HepG2 (cell line): ENCODE measurements at regions not wholly inside any gene's neighbourhood (a gene's known extent, or its start where the extent isn't known, plus 50 kb on each side); places are given as distances from the start of the nearest gene placed in this dataset.

Experiments
- ARNT ChIP-seq: fragments of 450-650 bp; IDR thresholded peaks from 2 replicates; pipeline ENCODE4 v1.6.1; 2017
- ATAD3A ChIP-seq: sonication (generic); formaldehyde crosslinking; IDR thresholded peaks from 2 replicates; pipeline ENCODE4 v1.4.0; 2020; ENCODE audit warnings: missing genetic modification reagents
- BHLHE40 ChIP-seq: IDR thresholded peaks from 2 replicates; pipeline ENCODE4 v1.6.1; 2011; ENCODE audit warnings: low read length, improper control_type of control experiment
- CEBPZ ChIP-seq: IDR thresholded peaks from 2 replicates; pipeline ENCODE4 v1.6.1; 2012; ENCODE audit warnings: low read length, improper control_type of control experiment
- CTCF ChIP-seq: sonication (generic); formaldehyde crosslinking; IDR thresholded peaks from 2 replicates; pipeline ENCODE4 v1.5.0; 2020; ENCODE audit warnings: mild to moderate bottlenecking, missing genetic modification reagents, moderate library complexity
- FOXJ3 ChIP-seq: sonication (generic); formaldehyde crosslinking; IDR thresholded peaks from 2 replicates; pipeline ENCODE4 v1.4.0; 2020; ENCODE audit warnings: missing genetic modification reagents, mild to moderate bottlenecking, borderline replicate concordance
- IRF1 ChIP-seq: sonication (generic); formaldehyde crosslinking; IDR thresholded peaks from 2 replicates; pipeline ENCODE4 v1.4.0; 2020; ENCODE audit warnings: low read depth, mild to moderate bottlenecking, missing genetic modification reagents
- IRF2 ChIP-seq: IDR thresholded peaks from 2 replicates; pipeline ENCODE4 v1.6.1; 2018; ENCODE audit warnings: missing genetic modification reagents, missing compliant biosample characterization
- KDM5A ChIP-seq: fragments of 200-600 bp; sonication (generic); IDR thresholded peaks from 2 replicates; pipeline ENCODE4 v1.7.0; 2018; ENCODE audit warnings: antibody characterized with exemption, mild to moderate bottlenecking, low read length, borderline replicate concordance
- MXI1 ChIP-seq: IDR thresholded peaks from 3 replicates; pipeline ENCODE4 v1.6.1; 2012; ENCODE audit warnings: low read depth, low read length, inconsistent platforms, borderline replicate concordance
- PAX8 ChIP-seq: sonication (generic); formaldehyde crosslinking; IDR thresholded peaks from 2 replicates; pipeline ENCODE4 v1.8.0; 2022; ENCODE audit warnings: mild to moderate bottlenecking, missing genetic modification reagents, borderline replicate concordance
- POLR2AphosphoS5 ChIP-seq: IDR thresholded peaks from 2 replicates; pipeline ENCODE4 v1.6.1; 2012; ENCODE audit warnings: low read depth, low read length
- ZNF138 ChIP-seq: sonication (generic); formaldehyde crosslinking; IDR thresholded peaks from 2 replicates; pipeline ENCODE4 v1.5.0; 2020; ENCODE audit warnings: mild to moderate bottlenecking, low read depth, missing genetic modification reagents
- ZNF816 ChIP-seq: sonication (generic); formaldehyde crosslinking; IDR thresholded peaks from 2 replicates; pipeline ENCODE4 v1.8.0; 2022; ENCODE audit warnings: missing genetic modification reagents, mild to moderate bottlenecking, borderline replicate concordance

- TF ChIP-seq ATAD3A (CRISPR knock-in tag) (no peak), IRF1 (CRISPR knock-in tag) (no peak), ZNF816 (CRISPR knock-in tag) (no peak), CEBPZ (no peak), IRF2 (CRISPR knock-in tag) (no peak), PAX8 (CRISPR knock-in tag) (no peak), ZNF138 (no peak), CTCF (CRISPR knock-in tag) (no peak), KDM5A (no peak), BHLHE40 (no peak), ARNT (no peak), FOXJ3 (CRISPR knock-in tag) (no peak), MXI1 (no peak), POLR2AphosphoS5 (no peak)
These were observed 332.6 kb downstream of the NKX6-1 start for GRCh38 chr4:84166486-84166885.
